Left cardiac atrium (tissue), 4 donors: ENCODE measurements at regions not wholly inside any gene's neighbourhood (a gene's known extent, or its start where the extent isn't known, plus 50 kb on each side); places are given as distances from the start of the nearest gene placed in this dataset.

ENCODE experiments used
- ATAC-seq, 2 donors: fragments of 200-7000 bp; cut with Tn5 transposase; one replicate each; pipeline ENCODE4 v1.9.1; 2020; ENCODE audit warnings: mild to moderate bottlenecking in 2 of 2, moderate library complexity in 2 of 2
- DNase-seq: peaks from one replicate; pipeline ENCODE4 v3.0.0-alpha.2; 2020
- intact Hi-C, 2 donors: fragments of 100-400 bp; cut with DNase I; formaldehyde crosslinking; loops; one replicate each; pipeline versions ENCODE4 v1.14.1 to v1.15.1; 2022 to 2023
- donor health status: DM: no; HTN: yes; CAD: no.
- donor health status: DM: no; HTN: yes; CAD: no; lungs with severe emphysema.
- donor health status: DM: yes; HTN: yes; CAD: no.
- donor health status: Dilated cardiomyopathy.

GRCh38 chr9:108002371-108002956 lies 512.9 kb upstream of the KLF4 start:
- intact Hi-C loops: no loop called here
- DNase-seq (peak; percentile 27), ATAC-seq (peak; percentile 34 to 44)

- intact Hi-C loops: no loop called here
- DNase-seq (no peak), ATAC-seq (no peak)
These were observed 511.7 kb upstream of the KLF4 start for GRCh38 chr9:108001237-108001636.

- no peak for ATAC-seq
- intact Hi-C loops: no loop called here
These were observed 510.3 kb upstream of the KLF4 start for GRCh38 chr9:107999890-108000289.

GRCh38 chr9:107999011-107999410 lies 509.4 kb upstream of the KLF4 start:
- intact Hi-C loops: no loop called here
- ATAC-seq: no peak
- no peak for DNase-seq

More at GRCh38 chr9:107999890-108000289, 510.3 kb upstream of the KLF4 start:
- no peak for DNase-seq

- intact Hi-C loops: no loop called here
- ATAC-seq: no peak
- no peak for DNase-seq
These were observed 505.1 kb upstream of the KLF4 start for GRCh38 chr9:107994648-107995047.

- ATAC-seq (no peak), DNase-seq (no peak)
- intact Hi-C loops: no loop called here
These were observed 502.7 kb upstream of the KLF4 start for GRCh38 chr9:107992271-107992670.

- no peak for ATAC-seq
These were observed 502.0 kb upstream of the KLF4 start for GRCh38 chr9:107991581-107991980.

GRCh38 chr9:107989544-107989943 lies 500.0 kb upstream of the KLF4 start:
- intact Hi-C loops: no loop called here
- DNase-seq: no peak
- ATAC-seq: peak; percentile 84 to 86

More at GRCh38 chr9:107991581-107991980, 502.0 kb upstream of the KLF4 start:
- no peak for DNase-seq
- intact Hi-C loops: no loop called here

GRCh38 chr9:107989099-107989498 lies 499.5 kb upstream of the KLF4 start:
- peak in 1 of 2 donors; percentile 14 for ATAC-seq
- intact Hi-C loops: no loop called here
- DNase-seq: no peak

- no peak for DNase-seq
- ATAC-seq: no peak
- intact Hi-C loops: no loop called here
These were observed 495.4 kb upstream of the KLF4 start for GRCh38 chr9:107984956-107985355.

- intact Hi-C loops: no loop called here
- no peak for ATAC-seq
- DNase-seq: no peak
These were observed 494.2 kb upstream of the KLF4 start for GRCh38 chr9:107983762-107984161.

- intact Hi-C loops: no loop called here
- ATAC-seq (peak in 1 of 2 donors; percentile 77), DNase-seq (peak; percentile 24)
These were observed 493.6 kb upstream of the KLF4 start for GRCh38 chr9:107983181-107983603.

GRCh38 chr9:107982745-107983144 lies 493.2 kb upstream of the KLF4 start:
- intact Hi-C loops: no loop called here
- peak in 1 of 2 donors; percentile 45 for ATAC-seq
- DNase-seq: no peak

- no peak for ATAC-seq
- intact Hi-C loops: no loop called here
- no peak for DNase-seq
These were observed 492.4 kb upstream of the KLF4 start for GRCh38 chr9:107982001-107982400.

- intact Hi-C loops: no loop called here
- DNase-seq (no peak), ATAC-seq (no peak)
These were observed 491.4 kb upstream of the KLF4 start for GRCh38 chr9:107980984-107981383.

- ATAC-seq: peak; percentile 89 to 97
- intact Hi-C loops: no loop called here
- peak; percentile 73 for DNase-seq
These were observed 487.2 kb upstream of the KLF4 start for GRCh38 chr9:107976767-107977166.

GRCh38 chr9:107975426-107976010 lies 485.9 kb upstream of the KLF4 start:
- DNase-seq: peak; percentile 28
- intact Hi-C loops: no loop called here
- no peak for ATAC-seq

GRCh38 chr9:107973451-107973850 lies 483.9 kb upstream of the KLF4 start:
- DNase-seq (no peak), ATAC-seq (no peak)
- intact Hi-C loops: no loop called here

GRCh38 chr9:107972346-107972745 lies 482.8 kb upstream of the KLF4 start:
- intact Hi-C loops: no loop called here
- DNase-seq: no peak
- no peak for ATAC-seq

- intact Hi-C loops: no loop called here
- ATAC-seq (peak in 1 of 2 donors; percentile 89), DNase-seq (no peak)
These were observed 481.7 kb upstream of the KLF4 start for GRCh38 chr9:107971241-107971640.

- ATAC-seq: no peak
- DNase-seq: no peak
- intact Hi-C loops: no loop called here
These were observed 481.2 kb upstream of the KLF4 start for GRCh38 chr9:107970726-107971125.
